ENCODE measurements at regions not wholly inside any gene's neighbourhood (a gene's known extent, or its start where the extent isn't known, plus 50 kb on each side); places are given as distances from the start of the nearest gene placed in this dataset.

- TF ChIP-seq, protein P1, sequence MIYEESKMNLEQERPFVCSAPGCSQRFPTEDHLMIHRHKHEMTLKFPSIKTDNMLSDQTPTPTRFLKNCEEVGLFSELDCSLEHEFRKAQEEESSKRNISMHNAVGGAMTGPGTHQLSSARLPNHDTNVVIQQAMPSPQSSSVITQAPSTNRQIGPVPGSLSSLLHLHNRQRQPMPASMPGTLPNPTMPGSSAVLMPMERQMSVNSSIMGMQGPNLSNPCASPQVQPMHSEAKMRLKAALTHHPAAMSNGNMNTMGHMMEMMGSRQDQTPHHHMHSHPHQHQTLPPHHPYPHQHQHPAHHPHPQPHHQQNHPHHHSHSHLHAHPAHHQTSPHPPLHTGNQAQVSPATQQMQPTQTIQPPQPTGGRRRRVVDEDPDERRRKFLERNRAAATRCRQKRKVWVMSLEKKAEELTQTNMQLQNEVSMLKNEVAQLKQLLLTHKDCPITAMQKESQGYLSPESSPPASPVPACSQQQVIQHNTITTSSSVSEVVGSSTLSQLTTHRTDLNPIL (CRISPR knock-in tag; IDR thresholded peaks at IDR 0.05; ENCODE audit: low read depth) = no peak
- no peak for TF ChIP-seq PATZ1 (CRISPR knock-in tag; IDR thresholded peaks at IDR 0.05; ENCODE audit: borderline replicate concordance)
- TF ChIP-seq ZNF565 (CRISPR knock-in tag; conservative IDR thresholded peaks at IDR 0.05; ENCODE audit: low read depth) = no peak
- no peak for TF ChIP-seq ARNTL (CRISPR knock-in tag; IDR thresholded peaks at IDR 0.05; ENCODE audit: borderline replicate concordance, low read depth)
- TF ChIP-seq ZNF70 (CRISPR knock-in tag; IDR thresholded peaks at IDR 0.05) = no peak
- no peak for TF ChIP-seq ISL1 (CRISPR knock-in tag; IDR thresholded peaks at IDR 0.05)
Measured at GRCh38 chr9:106615118-106615889, 247.7 kb upstream of the ZNF462 start.
